ENCODE measurements at regions not wholly inside any gene's neighbourhood (a gene's known extent, or its start where the extent isn't known, plus 50 kb on each side); places are given as distances from the start of the nearest gene placed in this dataset.

DNA sequence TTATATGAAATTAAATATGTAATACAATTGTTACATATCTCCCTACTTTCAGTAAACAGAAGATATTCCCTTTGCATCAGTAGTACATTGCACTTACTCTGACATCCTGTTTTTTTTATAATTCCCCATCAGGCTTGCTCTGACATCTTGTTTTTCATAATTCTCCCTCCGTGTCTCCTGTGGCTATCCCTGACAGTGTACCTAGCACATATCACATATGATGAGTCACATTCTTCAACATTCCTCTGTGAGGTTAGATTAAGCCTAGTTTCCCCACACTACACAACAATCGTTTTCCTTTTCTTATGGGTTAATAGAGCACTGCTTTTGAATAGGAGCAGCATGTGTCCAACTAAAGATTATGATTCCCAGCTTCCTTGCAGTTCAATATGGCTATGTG is 250.6 kb upstream of the NPVF start:
- ATAC-seq (ENCODE audit: low read depth) (no peak), DNase-seq (no peak)
- Histone ChIP-seq H2AFZ (ENCODE audit: insufficient read depth, low read depth, low read length, poor library complexity, severe bottlenecking) (no peak overlapping the region), H3K4me1 (ENCODE audit: control insufficient read depth in 2 of 2, insufficient read depth in 2 of 2, low read length in 2 of 2) (no peaks in the 10 kb centered on the region), H3K4me2 (replicated peaks; ENCODE audit: low read depth, low read length, poor library complexity, severe bottlenecking) (no peak overlapping the region), H3K9me3 (ENCODE audit: control extremely low read depth in 1 of 3, control insufficient read depth in 2 of 3, insufficient read depth in 1 of 3, low read length in 2 of 3) (no peaks in the 10 kb centered on the region), H3K36me3 (replicated peaks in 1 of 2; ENCODE audit: control extremely low read depth in 1 of 2, control insufficient read depth in 1 of 2, extremely low read depth in 1 of 2, insufficient read depth in 2 of 2, low read length in 1 of 2) (no peaks in the 10 kb centered on the region), H3K4me3 (ENCODE audit: control extremely low read depth in 1 of 5, extremely low read depth in 1 of 5, insufficient read depth in 1 of 5, low read depth in 2 of 5, low read length in 4 of 5) (no peak overlapping the region), H3K79me2 (ENCODE audit: control insufficient read depth, insufficient read depth, low read length) (no peaks in the 10 kb centered on the region), H3K27ac (ENCODE audit: low read length in 2 of 2) (no peak overlapping the region), H3K9ac (ENCODE audit: low read length) (no peak overlapping the region), H3K27me3 (replicated peaks in 1 of 4; ENCODE audit: control extremely low read depth in 1 of 4, control insufficient read depth in 3 of 4, insufficient read depth in 4 of 4, low read length in 3 of 4) (peaks cover 0 to 16% (median 0%) of the 10 kb centered on the region in 4 experiments), H4K20me1 (ENCODE audit: control insufficient read depth, insufficient read depth, low read length, poor library complexity, severe bottlenecking) (no peaks in the 10 kb centered on the region)
- POLR2A ChIA-PET: no interaction called here
- intact Hi-C loops (cut with micrococcal nuclease): no loop called here
- CTCF ChIA-PET: no interaction called here
- peaks cover 21% of the 10 kb centered on the region for H3K27me3 Mint-ChIP-seq
- WGBS (ENCODE audit: insufficient coverage): 86% methylated on average over 1 of the region's 2 CpGs
- H3K4me3 Mint-ChIP-seq: no peak overlapping the region
- H3K9me3 Mint-ChIP-seq (ENCODE audit: insufficient read depth): no peaks in the 10 kb centered on the region
- H3K4me1 Mint-ChIP-seq: no peaks in the 10 kb centered on the region
- TF ChIP-seq, protein P1, sequence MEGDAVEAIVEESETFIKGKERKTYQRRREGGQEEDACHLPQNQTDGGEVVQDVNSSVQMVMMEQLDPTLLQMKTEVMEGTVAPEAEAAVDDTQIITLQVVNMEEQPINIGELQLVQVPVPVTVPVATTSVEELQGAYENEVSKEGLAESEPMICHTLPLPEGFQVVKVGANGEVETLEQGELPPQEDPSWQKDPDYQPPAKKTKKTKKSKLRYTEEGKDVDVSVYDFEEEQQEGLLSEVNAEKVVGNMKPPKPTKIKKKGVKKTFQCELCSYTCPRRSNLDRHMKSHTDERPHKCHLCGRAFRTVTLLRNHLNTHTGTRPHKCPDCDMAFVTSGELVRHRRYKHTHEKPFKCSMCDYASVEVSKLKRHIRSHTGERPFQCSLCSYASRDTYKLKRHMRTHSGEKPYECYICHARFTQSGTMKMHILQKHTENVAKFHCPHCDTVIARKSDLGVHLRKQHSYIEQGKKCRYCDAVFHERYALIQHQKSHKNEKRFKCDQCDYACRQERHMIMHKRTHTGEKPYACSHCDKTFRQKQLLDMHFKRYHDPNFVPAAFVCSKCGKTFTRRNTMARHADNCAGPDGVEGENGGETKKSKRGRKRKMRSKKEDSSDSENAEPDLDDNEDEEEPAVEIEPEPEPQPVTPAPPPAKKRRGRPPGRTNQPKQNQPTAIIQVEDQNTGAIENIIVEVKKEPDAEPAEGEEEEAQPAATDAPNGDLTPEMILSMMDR (IDR thresholded peaks at IDR 0.05): no peak
- TF ChIP-seq EZH2 (IDR thresholded peaks at IDR 0.05; ENCODE audit: borderline replicate concordance, insufficient read depth, low read depth, low read length, poor library complexity, severe bottlenecking): no peak
- H3K27ac Mint-ChIP-seq: no peak overlapping the region

- DNase-seq: no peak
- ChIA-PET POLR2A (no interaction called here), CTCF (interaction anchor here (1.1 to 1.4 kb wide), 2 partner anchors 9 to 83 kb away, joined by 3 read pairs; no protein-coding TSS in a partner anchor)
- Mint-ChIP-seq H3K27me3 (peaks cover 16% of the 10 kb centered on the region), H3K27ac (no peak overlapping the region), H3K4me3 (no peak overlapping the region), H3K9me3 (ENCODE audit: insufficient read depth) (no peaks in the 10 kb centered on the region), H3K4me1 (no peaks in the 10 kb centered on the region)
- Histone ChIP-seq H3K27ac (ENCODE audit: low read length in 2 of 2) (no peak overlapping the region), H2AFZ (ENCODE audit: insufficient read depth, low read depth, low read length, poor library complexity, severe bottlenecking) (no peak overlapping the region), H3K9me3 (ENCODE audit: control extremely low read depth in 1 of 3, control insufficient read depth in 2 of 3, insufficient read depth in 1 of 3, low read length in 2 of 3) (no peaks in the 10 kb centered on the region), H3K4me3 (ENCODE audit: control extremely low read depth in 1 of 5, extremely low read depth in 1 of 5, insufficient read depth in 1 of 5, low read depth in 2 of 5, low read length in 4 of 5) (no peak overlapping the region), H3K4me2 (replicated peaks; ENCODE audit: low read depth, low read length, poor library complexity, severe bottlenecking) (no peak overlapping the region), H3K27me3 (replicated peaks in 1 of 4; ENCODE audit: control extremely low read depth in 1 of 4, control insufficient read depth in 3 of 4, insufficient read depth in 4 of 4, low read length in 3 of 4) (peaks cover 0 to 7% (median 0%) of the 10 kb centered on the region in 4 experiments), H3K4me1 (ENCODE audit: control insufficient read depth in 2 of 2, insufficient read depth in 2 of 2, low read length in 2 of 2) (no peaks in the 10 kb centered on the region), H3K9ac (ENCODE audit: low read length) (no peak overlapping the region), H3K36me3 (replicated peaks in 1 of 2; ENCODE audit: control extremely low read depth in 1 of 2, control insufficient read depth in 1 of 2, extremely low read depth in 1 of 2, insufficient read depth in 2 of 2, low read length in 1 of 2) (no peaks in the 10 kb centered on the region), H4K20me1 (ENCODE audit: control insufficient read depth, insufficient read depth, low read length, poor library complexity, severe bottlenecking) (no peaks in the 10 kb centered on the region), H3K79me2 (ENCODE audit: control insufficient read depth, insufficient read depth, low read length) (no peaks in the 10 kb centered on the region)
- intact Hi-C loops (cut with micrococcal nuclease): no loop called here
- TF ChIP-seq EZH2 (IDR thresholded peaks at IDR 0.05; ENCODE audit: borderline replicate concordance, insufficient read depth, low read depth, low read length, poor library complexity, severe bottlenecking): no peak
- TF ChIP-seq, protein P1 (IDR thresholded peaks at IDR 0.05): no peak
- ATAC-seq (ENCODE audit: low read depth): no peak
These were observed 253.6 kb upstream of the NPVF start for GRCh38 chr7:25481891-25482290.
